RKO (cell line): ENCODE measurements at regions not wholly inside any gene's neighbourhood (a gene's known extent, or its start where the extent isn't known, plus 50 kb on each side); places are given as distances from the start of the nearest gene placed in this dataset.
A peak's percentile ranks its signal among the peaks of the same experiment; 100 is the strongest.
"Not testable (repeated sequence)": the region's sequence is repeated elsewhere in the genome, so short reads cannot be mapped to it uniquely, and the experiment has no call there.

Experiments used
- DNase-seq: peaks from one replicate; pipeline ENCODE4 v3.0.0-alpha.2; 2016; ENCODE audit warnings: low spot score

DNA sequence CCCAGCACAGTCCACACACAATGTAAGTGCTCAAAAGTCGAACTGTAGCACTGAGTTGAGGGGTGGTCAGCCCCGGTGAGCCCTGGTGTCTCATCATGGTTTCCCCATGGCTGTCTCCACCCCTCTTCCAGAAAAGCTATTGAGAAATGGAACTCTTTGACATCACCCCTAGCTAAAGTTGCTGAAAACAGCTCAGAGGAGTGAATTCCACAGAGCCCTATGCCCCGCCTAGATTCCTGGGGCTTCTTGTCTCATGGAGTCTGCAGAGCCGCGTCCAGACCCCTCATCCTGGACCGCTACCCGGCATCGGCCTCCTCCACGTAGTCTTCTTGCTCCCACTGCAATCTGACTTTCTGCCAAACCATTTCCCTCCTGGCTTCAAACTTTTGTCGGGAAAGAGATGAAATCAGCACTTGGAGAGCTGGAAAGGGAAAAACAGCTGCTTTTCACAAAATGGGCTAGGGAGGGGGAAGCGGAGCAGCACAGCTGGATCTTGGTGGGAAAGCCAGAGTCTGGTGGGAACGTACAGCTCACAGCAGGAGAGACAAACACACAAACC is 132.2 kb downstream of the SNX5 start:
- DNase-seq: no peak

DNA sequence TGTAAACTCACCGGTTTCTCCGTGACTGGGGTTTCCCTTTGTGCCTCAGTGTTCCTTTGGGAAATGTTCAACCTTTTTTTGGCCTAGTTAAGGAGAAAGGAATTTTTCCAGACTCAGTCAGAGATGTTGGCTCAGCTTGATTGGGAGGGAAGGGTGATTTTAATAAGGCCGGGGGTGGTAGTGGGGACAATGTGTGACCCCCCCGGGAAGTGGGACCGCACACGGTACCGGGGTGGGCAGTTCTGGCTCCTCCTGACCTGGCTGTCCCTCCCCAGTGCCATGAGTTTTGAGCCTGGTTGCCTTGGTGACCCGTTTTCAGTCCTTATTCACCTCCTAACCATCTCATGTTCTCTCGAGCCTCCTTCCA is 132.7 kb downstream of the SNX5 start:
- DNase-seq: no peak

DNA sequence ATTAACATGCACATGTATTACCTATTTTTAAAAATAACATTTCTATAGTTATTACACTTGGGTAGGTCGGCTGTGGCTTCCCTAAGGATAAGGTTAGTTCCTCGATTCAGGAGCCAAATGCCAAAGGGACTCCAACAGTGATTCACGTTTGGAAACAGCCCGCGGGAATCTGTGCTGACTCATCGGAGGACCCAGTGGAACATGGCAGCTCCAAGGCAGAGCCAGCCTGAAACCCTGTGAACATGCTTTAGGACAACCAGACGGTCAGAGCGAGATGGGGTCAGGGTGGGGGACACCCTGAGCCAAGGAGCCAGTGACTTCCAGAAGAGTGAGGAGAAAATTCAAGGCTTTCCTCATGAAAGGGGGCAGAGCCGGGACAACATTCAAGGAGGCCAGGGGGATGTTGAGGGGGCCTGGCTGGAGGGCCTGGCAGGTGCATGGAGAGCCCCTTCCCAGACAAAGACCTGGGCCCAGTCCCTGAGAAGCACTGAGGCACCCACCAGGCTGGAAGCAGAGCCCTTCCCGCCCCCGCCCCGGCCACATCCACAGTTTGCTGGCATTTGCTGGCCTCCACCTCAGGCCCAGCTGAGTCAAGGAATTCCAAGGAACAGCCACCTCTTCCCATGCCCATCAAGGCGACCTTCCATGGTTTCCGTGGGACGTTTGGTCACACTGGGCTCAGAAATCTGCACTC is 133.2 kb downstream of the SNX5 start:
- DNase-seq: peak; percentile 57

DNA sequence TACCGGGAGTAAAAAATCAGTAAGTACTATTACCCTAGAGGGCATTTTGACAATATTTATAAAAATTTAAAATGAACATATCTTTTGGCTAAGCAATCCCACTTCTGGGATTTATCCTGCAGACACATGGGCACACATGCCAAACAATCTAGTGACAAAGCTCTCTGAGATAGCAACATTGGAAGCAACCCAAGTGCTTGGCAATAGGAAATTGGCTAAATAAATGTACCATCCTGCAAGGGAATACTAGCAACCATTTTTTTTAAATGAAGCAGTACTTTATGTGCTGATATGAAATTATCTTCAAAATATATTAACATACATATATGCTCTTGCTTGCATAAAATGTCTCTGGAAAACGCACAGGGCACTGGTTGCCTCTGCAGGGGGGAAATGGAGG is 133.8 kb downstream of the SNX5 start:
- DNase-seq: no peak

DNA sequence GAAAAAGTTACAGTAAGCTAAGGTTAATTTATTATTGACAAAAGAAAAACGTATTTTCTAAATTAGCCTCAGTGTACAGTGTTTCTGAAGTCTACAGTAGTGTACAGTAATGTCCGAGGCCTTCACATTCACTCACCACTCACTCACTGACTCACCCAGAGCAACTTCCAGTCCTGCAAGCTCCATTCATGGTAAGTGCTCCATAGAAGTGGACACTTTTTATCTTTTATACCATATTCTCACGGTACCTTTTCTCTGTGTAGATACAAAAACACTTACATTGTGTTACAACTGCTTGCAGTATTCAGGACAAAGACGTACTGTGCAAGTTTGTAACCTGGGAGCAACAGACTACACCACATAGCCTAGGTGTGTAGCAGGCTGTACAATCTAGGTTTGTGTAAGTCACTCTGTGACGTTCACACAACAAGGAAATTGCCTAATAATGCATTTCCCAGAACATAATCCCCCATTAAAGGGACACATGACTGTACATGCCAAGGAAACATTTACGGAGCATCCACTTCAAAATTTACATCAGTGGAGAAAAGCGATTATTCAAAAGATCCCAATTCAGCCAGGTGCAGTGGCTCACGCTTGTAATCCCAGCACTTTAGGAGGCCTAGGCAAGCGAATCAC is 133.4 kb downstream of the BANF2 start:
- DNase-seq: peak; percentile 15

DNA sequence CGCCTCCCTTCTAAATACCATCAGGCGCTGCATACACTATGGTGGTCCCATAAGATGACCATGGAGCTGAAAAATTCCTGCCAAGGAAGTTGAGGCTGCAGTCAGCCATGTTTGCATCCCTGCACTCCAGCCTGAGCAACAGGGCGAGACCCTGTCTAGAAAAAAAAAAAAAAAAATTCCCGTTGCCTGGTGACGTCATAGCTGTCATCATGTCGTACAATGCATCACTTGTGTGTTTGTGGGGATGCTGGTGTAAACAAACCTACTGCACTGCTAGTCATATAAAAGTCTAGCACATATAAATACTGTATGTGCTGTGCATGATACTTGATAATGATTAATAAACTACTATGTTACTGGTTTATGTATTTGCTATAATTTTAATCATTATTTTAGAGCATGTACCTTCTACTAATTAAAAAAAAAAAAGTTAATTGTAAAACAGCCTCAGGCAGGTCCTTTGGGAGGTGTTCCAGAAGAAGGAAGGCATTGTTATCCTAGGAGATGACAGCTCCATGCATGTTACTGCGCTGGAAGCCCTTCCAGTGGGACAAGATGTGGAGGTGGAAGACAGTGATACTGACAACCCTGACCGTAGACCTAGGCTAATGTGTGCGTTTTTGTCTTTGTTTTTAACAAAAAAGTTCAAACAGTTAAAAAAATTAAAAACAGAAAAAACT is 132.6 kb downstream of the BANF2 start:
- no peak for DNase-seq

GRCh38 chr20:17828598-17829144 is 128.9 kb downstream of the BANF2 start:
- no peak for DNase-seq

DNA sequence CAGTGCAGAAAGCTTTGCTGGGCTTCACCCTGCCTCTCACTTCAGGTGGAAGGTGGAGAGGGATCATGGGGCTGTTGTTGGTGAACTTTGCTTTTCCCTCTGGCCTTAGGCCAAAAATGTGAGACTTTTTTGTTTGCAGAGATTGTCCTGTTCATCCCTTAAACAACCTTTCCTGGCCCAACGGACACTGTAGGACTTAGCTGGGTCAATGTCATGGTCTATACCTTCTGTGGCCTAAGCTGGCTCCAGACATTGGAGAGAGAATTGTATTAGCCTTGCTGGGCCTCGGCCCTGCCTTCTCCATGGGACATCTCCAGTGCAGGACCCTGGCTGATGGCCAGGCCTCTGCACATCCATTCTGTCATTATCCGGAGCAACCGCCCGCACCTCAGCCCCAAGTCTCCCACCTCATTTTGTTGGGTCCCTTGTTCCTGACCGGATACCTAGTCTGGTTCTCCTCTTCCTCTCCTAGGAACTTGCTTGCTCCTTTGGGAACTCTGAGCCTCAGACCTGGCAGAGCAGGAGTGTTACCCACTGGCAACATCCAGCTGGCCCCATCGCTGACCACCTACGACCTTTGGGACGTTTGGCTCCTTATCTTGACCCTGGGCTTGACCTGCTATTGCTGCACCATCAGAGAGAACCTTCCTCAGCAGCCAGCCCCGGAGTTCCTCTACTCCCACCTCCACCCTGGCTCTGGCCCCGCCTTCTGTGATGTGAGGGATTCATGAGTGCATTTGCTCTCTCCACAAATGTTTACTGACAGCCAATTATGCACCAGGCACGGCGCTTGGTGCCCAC is 128.2 kb downstream of the BANF2 start:
- no peak for DNase-seq

GRCh38 chr20:17827079-17827478 is 127.3 kb downstream of the BANF2 start:
- no peak for DNase-seq

GRCh38 chr20:17825960-17826843 is 126.4 kb downstream of the BANF2 start:
- DNase-seq: no peak

DNA sequence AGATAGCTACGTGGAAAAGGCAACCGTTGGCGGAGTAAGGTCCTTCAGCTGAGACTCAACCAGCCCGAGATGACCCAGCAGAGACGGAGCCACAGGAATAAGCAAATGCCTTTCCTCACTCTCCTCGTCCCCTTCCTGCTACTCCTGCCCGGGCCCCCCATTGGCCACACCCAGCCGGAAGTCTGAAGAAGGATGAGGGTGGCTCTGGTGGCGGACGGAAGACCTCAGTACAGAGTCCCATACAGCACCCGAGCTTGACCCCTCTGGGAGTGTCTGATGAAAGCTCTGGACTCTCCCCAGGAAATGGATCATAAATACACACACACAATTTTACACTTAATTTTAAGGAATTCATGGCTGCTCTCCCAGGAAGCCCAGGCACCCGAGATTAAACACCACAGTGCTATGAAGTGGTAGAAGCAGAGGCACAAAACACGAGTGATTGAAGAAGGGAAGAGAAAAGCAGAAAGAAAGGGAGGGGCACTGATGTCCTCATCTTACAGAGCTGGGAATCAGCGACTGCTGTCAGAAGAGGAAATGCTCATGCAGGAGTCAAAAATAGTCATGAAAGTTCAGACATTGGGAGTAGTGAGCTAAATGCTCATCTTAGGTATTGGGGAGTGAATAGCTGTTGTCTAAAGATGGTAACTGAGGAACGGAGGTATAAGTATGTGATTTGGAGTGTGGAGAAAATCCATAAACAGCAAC is 125.6 kb downstream of the BANF2 start:
- DNase-seq: no peak

DNA sequence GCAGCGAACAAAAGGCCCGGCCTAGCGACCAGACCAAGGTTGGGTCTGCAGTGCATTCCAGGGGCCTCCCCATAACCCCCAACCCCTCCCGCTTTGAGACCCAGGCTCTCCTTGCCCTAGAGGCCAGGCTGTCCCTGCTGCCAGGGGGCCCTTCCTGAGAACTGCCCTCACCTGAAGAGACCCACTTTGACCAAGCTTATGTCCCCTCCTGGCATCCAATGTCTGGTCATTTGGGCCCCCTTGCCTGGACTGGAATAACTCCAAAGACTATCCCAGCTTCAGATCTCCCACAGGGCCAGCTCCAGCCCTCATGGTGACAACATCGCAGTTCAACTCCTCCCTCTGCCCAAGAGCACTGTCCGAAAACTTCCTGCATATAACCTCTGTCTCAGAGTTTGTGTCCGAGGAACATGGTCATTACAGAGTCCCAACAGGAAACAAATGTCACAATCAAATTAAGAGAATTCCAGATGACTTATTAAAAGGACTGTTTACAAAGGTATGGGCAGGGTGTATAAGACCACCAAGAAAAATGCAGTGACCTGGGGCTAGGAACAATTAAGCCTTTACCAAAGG is 125.0 kb downstream of the BANF2 start:
- no peak for DNase-seq

GRCh38 chr20:17823409-17824144 is 123.8 kb downstream of the BANF2 start:
- DNase-seq: no peak

DNA sequence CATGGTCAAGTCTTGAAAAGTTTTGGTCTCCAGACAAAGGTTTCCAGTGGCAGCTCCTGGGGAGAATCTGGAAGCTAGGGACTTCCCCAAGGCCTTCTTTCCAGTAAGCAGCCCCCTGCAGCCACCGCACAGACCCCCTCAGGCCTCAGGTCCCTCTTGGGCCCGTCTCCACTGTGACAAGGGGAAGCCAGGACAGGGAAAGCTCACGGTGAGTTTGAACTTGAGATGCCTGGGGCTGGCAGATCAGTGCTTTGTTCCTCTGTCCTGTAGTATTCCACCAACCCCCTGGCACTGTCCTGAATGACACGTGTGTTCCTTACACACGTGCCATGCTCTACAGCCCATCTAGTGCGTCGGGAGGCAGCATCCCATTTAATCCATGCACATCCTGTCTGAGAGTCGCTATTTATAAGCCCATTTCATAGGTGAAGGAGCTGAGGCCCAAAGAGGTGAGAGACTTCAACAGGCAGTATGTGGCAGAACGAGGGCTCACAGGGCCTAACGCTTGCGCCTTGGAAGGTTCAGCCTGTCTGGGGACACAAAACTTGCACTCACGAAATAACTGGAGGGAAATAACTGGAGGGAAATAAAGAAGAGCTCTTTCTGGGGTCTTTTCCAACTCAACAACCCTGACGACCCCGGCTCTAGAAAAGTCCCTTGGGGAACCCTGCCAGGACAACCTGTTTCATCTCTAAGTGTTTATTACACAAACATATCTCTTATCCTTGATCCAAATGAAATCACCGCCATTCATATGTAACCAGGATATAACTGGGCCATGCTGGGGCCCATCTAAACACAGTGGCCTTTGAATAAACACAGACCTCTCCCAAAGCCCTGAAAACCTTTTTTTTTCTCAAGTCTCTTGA is 123.0 kb downstream of the BANF2 start:
- DNase-seq: no peak

DNA sequence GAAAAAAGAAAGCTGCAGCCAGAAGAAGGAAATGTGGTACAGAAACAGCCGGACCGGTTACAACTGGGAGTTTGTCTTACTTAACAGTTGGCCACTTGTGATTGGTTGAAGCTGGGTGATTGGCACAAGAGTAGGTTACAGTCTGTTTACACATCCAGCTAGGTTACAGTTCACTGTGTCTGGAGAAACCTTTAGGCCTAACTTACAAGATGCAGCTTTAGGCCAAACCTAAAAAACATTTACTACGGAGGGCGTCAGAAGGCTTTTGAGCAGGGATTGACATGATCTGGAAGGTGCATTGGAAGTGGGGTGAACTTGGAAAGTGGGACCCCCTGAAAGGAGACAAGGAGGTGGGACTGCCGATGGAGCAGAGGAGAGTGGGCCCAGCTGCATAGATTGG is 122.3 kb downstream of the BANF2 start:
- DNase-seq: no peak

DNA sequence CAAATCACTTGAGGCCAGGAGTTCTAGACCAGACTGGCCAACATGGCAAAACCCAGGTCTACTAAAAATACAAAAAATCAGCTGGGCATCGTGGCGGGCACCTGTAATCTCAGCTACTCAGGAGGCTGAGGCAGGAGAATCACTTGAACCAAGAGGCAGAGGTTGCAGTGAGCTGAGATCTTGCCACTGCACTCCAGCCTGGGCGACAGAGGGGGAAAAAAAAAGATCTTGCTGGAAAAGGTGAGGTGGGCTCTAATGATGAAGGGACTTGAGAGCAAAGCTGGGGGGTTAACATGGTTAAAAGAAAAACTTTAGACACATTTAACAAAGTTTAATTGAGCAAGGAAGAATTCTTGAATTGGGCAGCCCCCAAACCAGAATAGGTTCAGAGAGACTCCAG is 121.8 kb downstream of the BANF2 start:
- DNase-seq: not testable (repeated sequence)

GRCh38 chr20:17819395-17820093 is 119.8 kb downstream of the BANF2 start:
- no peak for DNase-seq

GRCh38 chr20:17818187-17818586 is 118.4 kb downstream of the BANF2 start:
- DNase-seq: no peak
